ENCODE measurements at regions not wholly inside any gene's neighbourhood (a gene's known extent, or its start where the extent isn't known, plus 50 kb on each side); places are given as distances from the start of the nearest gene placed in this dataset.

- DNase-seq (ENCODE audit: low read depth, low spot score), result no peak
- SMC1A ChIA-PET (ENCODE audit: uncharacterized antibody, unreplicated experiment), result no interaction called here
- Histone ChIP-seq H2AFZ (ENCODE audit: control insufficient read depth, low read depth, low read length) (no peak overlapping the region), H3K9me3 (replicated peaks; ENCODE audit: control insufficient read depth, insufficient read depth, low read length) (no peaks in the 10 kb centered on the region; the same call in 2 of the 3 replicates), H3K79me2 (ENCODE audit: control insufficient read depth, insufficient read depth, low read length) (no peaks in the 10 kb centered on the region), H3K27me3 (replicated peaks in 1 of 2; ENCODE audit: control insufficient read depth in 2 of 2, insufficient read depth in 2 of 2, low read length in 1 of 2) (0 out of 4 replicates have a peak, but pooled peaks cover 0 to 3% of the 10 kb centered on the region in 2 experiments), H3K4me3 (no peak overlapping the region), H3K4me2 (ENCODE audit: control insufficient read depth, insufficient read depth) (no peak overlapping the region), H4K20me1 (ENCODE audit: control insufficient read depth, insufficient read depth) (no peaks in the 10 kb centered on the region), H3K4me1 (ENCODE audit: control insufficient read depth, insufficient read depth, low read length) (no peaks in the 10 kb centered on the region), H3K9ac (ENCODE audit: control insufficient read depth, insufficient read depth, low read length) (no peak overlapping the region), H3K36me3 (ENCODE audit: control insufficient read depth in 2 of 2, insufficient read depth in 2 of 2, low read length in 1 of 2) (no peaks in the 10 kb centered on the region), H3K27ac (ENCODE audit: control insufficient read depth, insufficient read depth) (no peak overlapping the region)
- in situ Hi-C loops (cut with MboI) (no loop called here), intact Hi-C loops (cut with micrococcal nuclease; ENCODE audit: unreplicated experiment) (no loop called here)
- no TSS peak for BruUV-seq (replicated peaks)
- no peak for ATAC-seq
- RAD21 ChIA-PET (ENCODE audit: unreplicated experiment), result no interaction called here
- no peak for TF ChIP-seq IRF3 (IDR thresholded peaks at IDR 0.05)
- TF ChIP-seq ZNF217 (IDR thresholded peaks at IDR 0.05), result no peak
- no peak for TF ChIP-seq CUX1 (IDR thresholded peaks at IDR 0.05; ENCODE audit: insufficient replicate concordance, low read depth, low read length)
- no peak for TF ChIP-seq POLR2AphosphoS2 (IDR thresholded peaks at IDR 0.05; ENCODE audit: low read depth, low read length)
- no peak for TF ChIP-seq HDAC6 (IDR thresholded peaks at IDR 0.05; ENCODE audit: unreplicated experiment)
- TF ChIP-seq ZNF384 (IDR thresholded peaks at IDR 0.05; ENCODE audit: borderline replicate concordance, low read depth, low read length), result no peak
- TF ChIP-seq PAX8 (IDR thresholded peaks at IDR 0.05), result no peak
- TF ChIP-seq USF1 (IDR thresholded peaks at IDR 0.05; ENCODE audit: borderline replicate concordance, extremely low read length, insufficient read depth, low read depth, low read length), result no peak
- TF ChIP-seq, protein P1, sequence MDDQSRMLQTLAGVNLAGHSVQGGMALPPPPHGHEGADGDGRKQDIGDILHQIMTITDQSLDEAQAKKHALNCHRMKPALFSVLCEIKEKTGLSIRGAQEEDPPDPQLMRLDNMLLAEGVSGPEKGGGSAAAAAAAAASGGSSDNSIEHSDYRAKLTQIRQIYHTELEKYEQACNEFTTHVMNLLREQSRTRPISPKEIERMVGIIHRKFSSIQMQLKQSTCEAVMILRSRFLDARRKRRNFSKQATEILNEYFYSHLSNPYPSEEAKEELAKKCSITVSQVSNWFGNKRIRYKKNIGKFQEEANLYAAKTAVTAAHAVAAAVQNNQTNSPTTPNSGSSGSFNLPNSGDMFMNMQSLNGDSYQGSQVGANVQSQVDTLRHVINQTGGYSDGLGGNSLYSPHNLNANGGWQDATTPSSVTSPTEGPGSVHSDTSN (IDR thresholded peaks at IDR 0.05; ENCODE audit: insufficient replicate concordance, low read depth, low read length), result no peak
- no peak for TF ChIP-seq RBBP5 (conservative IDR thresholded peaks at IDR 0.05)
- CTCF ChIA-PET, result no interaction called here
- POLR2A ChIA-PET, result interaction anchor here (0.6 kb wide), 1 partner anchor 1021 kb away, joined by 3 read pairs; no protein-coding TSS in a partner anchor
- no peak for FAIRE-seq
- 20% methylated on average over 9 of the region's 9 CpGs for WGBS (ENCODE audit: insufficient coverage, insufficient replicate concordance, low lambda C conversion rate, missing lambda C conversion rate)
Observed at GRCh38 chr2:234633581-234634230, 136.8 kb upstream of the ARL4C start.
